H1 (cell line): ENCODE measurements at regions not wholly inside any gene's neighbourhood (a gene's known extent, or its start where the extent isn't known, plus 50 kb on each side); places are given as distances from the start of the nearest gene placed in this dataset.

Source experiments
- CHD2 ChIP-seq: IDR thresholded peaks from 2 replicates; pipeline ENCODE4 v1.6.1; 2012; ENCODE audit warnings: low read length, improper control_type of control experiment
- CTBP2 ChIP-seq: IDR thresholded peaks from 2 replicates; pipeline ENCODE4 v1.7.0; 2011; ENCODE audit warnings: borderline replicate concordance, mild to moderate bottlenecking, moderate library complexity, mixed read lengths, low read length; ENCODE audit not compliant: insufficient read depth, insufficient read length
- E2F6 ChIP-seq: IDR thresholded peaks from 2 replicates; pipeline ENCODE4 v1.6.1; 2012; ENCODE audit warnings: inconsistent platforms

GRCh38 chr7:130825819-130826218 is 91.8 kb upstream of the KLF14 start (continued):
- TF ChIP-seq E2F6, result no peak
- TF ChIP-seq CTBP2, result no peak
- no peak for TF ChIP-seq CHD2
- TF ChIP-seq, all 59 proteins: peak for 0
